ENCODE measurements at regions not wholly inside any gene's neighbourhood (a gene's known extent, or its start where the extent isn't known, plus 50 kb on each side); places are given as distances from the start of the nearest gene placed in this dataset.

DNA sequence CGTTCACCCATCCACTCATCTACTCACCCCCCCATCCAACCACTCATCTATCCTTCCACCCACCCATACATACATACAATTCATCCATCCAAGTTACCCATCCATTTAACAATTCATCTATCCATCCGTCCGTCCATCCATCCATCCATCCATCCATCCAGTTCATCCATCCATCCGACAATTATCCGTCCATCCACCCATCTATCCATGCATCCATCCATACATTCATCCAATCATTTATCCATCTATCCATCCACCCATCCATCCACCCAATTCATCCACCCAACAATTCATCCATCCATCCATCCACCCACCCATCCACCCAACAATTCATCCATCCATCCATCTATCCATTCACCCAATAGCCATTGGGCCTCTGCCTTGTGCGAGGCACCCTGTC lies 173.2 kb upstream of the MVB12B start:
- H3K4me3 Mint-ChIP-seq = no peak overlapping the region
- no peak overlapping the region for H3K27ac Mint-ChIP-seq
- H3K9me3 Mint-ChIP-seq = no peaks in the 10 kb centered on the region
- H3K4me1 Mint-ChIP-seq = no peaks in the 10 kb centered on the region
- ATAC-seq (replicated peaks) = no peak
- no peaks in the 10 kb centered on the region for H3K36me3 Mint-ChIP-seq (ENCODE audit: low read depth)
- H3K27me3 Mint-ChIP-seq = peaks cover 16% of the 10 kb centered on the region

GRCh38 chr9:126154182-126154827 lies 172.3 kb upstream of the MVB12B start:
- H3K27ac Mint-ChIP-seq = no peak overlapping the region
- no peak for ATAC-seq (replicated peaks)
- no peak overlapping the region for H3K4me3 Mint-ChIP-seq
- H3K36me3 Mint-ChIP-seq (ENCODE audit: low read depth) = no peaks in the 10 kb centered on the region
- H3K4me1 Mint-ChIP-seq = no peaks in the 10 kb centered on the region
- H3K27me3 Mint-ChIP-seq = peaks cover 17% of the 10 kb centered on the region
- no peaks in the 10 kb centered on the region for H3K9me3 Mint-ChIP-seq

DNA sequence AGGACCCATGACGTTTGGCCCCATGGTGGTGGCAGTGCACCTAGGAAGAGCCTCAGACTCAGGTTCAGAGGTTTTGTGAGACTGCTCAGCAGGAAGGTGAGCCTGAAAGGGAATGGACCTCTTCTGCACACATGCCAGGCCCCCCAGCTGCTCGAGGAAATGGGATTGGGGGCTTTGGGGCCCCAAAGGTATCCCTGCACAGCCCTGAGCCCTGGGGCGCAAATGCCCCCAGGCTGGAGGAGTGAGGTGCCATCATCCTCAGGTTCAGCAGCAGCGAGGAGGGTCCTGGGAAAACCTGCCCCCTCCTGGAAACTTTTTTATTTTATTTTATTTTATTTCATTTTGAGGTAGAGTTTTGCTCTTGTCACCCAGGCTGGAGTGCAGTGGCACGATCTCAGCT lies 171.8 kb upstream of the MVB12B start:
- no peak overlapping the region for H3K27ac Mint-ChIP-seq
- no peak for ATAC-seq (replicated peaks)
- no peaks in the 10 kb centered on the region for H3K36me3 Mint-ChIP-seq (ENCODE audit: low read depth)

DNA sequence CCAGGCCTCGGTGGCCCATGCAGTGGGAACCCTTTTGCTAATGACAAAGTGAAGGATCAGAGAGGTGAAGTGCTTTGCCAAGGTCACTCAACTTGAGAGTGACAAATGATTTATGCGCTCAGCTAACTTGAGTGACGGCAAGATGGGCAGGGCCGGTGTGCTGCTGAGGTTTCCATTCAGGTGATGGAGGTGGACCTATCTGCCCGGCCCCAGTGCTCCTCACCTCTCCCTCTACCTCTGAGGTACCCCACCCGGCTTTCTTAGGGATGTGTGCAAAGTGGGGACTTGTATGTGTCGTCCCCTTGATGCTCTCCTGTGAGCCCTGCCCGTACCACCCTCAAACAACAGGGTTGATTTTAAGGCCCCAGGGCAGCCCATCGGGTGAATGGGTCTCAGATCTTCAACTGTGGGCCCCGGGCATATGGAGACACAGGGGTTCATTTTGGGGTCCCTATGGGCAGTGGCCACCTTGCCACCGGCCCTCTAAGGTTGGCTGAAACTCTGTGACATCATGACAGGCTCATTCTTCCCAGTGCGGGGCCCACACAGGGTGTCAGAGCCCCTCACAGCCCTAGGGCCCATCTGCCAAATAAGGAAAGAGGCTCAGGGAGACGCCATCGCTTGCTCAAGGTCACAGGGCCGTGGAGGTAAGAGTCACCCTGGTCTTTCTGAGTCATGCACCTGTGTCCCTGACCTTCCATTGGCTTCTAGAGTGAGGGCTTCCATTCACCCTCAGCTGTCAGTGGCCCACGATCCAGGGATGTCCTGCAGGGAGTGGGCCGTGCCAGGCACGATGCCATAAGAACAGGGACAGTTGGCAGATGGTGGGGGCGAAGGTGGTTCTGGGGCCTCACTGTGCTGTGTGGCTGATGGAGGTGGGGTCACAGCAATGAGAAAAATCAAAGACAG lies 170.6 kb upstream of the MVB12B start:
- ATAC-seq (replicated peaks) = no peak
- no peaks in the 10 kb centered on the region for H3K36me3 Mint-ChIP-seq (ENCODE audit: low read depth)
- H3K27ac Mint-ChIP-seq = no peak overlapping the region
- H3K9me3 Mint-ChIP-seq = no peaks in the 10 kb centered on the region
- no peak overlapping the region for H3K4me3 Mint-ChIP-seq
- peaks cover 20% of the 10 kb centered on the region for H3K27me3 Mint-ChIP-seq
- H3K4me1 Mint-ChIP-seq = no peaks in the 10 kb centered on the region

More for the DNA sequence above, 171.8 kb upstream of the MVB12B start:
- H3K4me3 Mint-ChIP-seq = no peak overlapping the region
- H3K9me3 Mint-ChIP-seq = no peaks in the 10 kb centered on the region
- no peaks in the 10 kb centered on the region for H3K4me1 Mint-ChIP-seq
- H3K27me3 Mint-ChIP-seq = peaks cover 20% of the 10 kb centered on the region

DNA sequence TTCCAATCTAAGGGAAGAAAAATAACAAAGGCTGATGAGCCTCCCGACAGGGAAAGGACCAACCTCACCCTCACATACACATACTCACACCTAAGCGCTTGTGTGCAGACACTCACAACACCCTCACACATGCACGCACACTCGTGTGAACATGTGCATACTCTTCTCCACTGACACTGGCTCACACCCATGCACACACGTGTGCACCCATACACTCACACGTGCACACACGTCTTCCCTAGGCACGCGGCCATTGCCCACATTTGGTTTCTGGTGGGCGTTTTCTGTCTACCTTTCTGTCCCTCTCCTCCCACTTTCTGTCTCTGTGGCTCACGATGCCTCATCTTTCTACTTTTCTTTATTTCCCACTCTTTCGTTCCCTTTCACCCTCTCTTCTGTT lies 169.7 kb upstream of the MVB12B start:
- Mint-ChIP-seq H3K4me3 (no peak overlapping the region), H3K27ac (no peak overlapping the region), H3K36me3 (ENCODE audit: low read depth) (no peaks in the 10 kb centered on the region), H3K27me3 (peaks cover 20% of the 10 kb centered on the region), H3K9me3 (no peaks in the 10 kb centered on the region), H3K4me1 (no peaks in the 10 kb centered on the region)
- no peak for ATAC-seq (replicated peaks)

GRCh38 chr9:126157423-126157822 lies 169.2 kb upstream of the MVB12B start:
- H3K36me3 Mint-ChIP-seq (ENCODE audit: low read depth) = no peaks in the 10 kb centered on the region
- H3K4me1 Mint-ChIP-seq = no peaks in the 10 kb centered on the region
- ATAC-seq (replicated peaks) = no peak
- no peak overlapping the region for H3K27ac Mint-ChIP-seq
- H3K27me3 Mint-ChIP-seq = peaks cover 20% of the 10 kb centered on the region
- no peak overlapping the region for H3K4me3 Mint-ChIP-seq
- H3K9me3 Mint-ChIP-seq = no peaks in the 10 kb centered on the region

DNA sequence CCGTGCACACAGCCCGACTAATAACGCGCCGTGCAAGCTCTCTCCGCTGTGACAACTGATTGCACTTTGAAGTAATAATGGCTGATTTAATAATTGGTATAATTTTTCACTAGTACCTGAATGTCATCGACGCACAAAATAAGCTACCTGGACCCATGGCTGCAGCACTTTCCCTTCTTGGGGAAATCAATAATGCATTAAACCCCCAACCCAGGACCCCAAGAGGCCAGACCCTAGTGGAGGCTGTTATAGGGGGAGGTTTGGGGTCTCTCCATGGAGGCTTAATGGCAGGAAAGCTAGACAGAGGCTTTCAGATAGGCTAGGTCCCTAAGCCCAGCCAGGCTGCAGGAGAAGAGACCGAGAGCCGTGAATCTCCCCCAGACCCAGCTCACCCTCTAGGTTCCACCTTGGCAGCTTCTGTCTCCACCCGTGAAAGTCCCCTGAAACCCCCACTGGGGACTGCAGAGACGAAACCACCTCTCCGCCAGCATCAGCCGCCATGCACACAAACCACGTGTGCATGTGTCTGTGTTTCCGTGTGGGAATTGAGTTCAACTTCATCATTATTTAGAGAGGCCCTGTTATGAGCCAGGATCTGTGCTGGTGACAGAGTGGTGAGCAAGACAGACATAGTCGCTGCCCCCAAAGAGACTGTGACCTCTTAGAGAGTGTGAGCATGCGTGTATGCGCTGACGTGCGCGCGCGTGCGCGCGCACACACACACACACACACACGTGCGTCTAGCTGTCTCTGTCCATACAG lies 168.6 kb upstream of the MVB12B start:
- H3K27me3 Mint-ChIP-seq = peaks cover 20% of the 10 kb centered on the region
- no peak overlapping the region for H3K4me3 Mint-ChIP-seq

GRCh38 chr9:126158588-126159429 lies 167.8 kb upstream of the MVB12B start:
- Mint-ChIP-seq H3K4me1 (no peaks in the 10 kb centered on the region), H3K4me3 (no peak overlapping the region), H3K27me3 (peaks cover 16% of the 10 kb centered on the region), H3K36me3 (ENCODE audit: low read depth) (no peaks in the 10 kb centered on the region), H3K9me3 (no peaks in the 10 kb centered on the region), H3K27ac (no peak overlapping the region)
- no peak for ATAC-seq (replicated peaks)

More for the DNA sequence above, 168.6 kb upstream of the MVB12B start:
- no peaks in the 10 kb centered on the region for H3K9me3 Mint-ChIP-seq
- no peak overlapping the region for H3K27ac Mint-ChIP-seq
- ATAC-seq (replicated peaks) = no peak
- no peaks in the 10 kb centered on the region for H3K4me1 Mint-ChIP-seq
- no peaks in the 10 kb centered on the region for H3K36me3 Mint-ChIP-seq (ENCODE audit: low read depth)

DNA sequence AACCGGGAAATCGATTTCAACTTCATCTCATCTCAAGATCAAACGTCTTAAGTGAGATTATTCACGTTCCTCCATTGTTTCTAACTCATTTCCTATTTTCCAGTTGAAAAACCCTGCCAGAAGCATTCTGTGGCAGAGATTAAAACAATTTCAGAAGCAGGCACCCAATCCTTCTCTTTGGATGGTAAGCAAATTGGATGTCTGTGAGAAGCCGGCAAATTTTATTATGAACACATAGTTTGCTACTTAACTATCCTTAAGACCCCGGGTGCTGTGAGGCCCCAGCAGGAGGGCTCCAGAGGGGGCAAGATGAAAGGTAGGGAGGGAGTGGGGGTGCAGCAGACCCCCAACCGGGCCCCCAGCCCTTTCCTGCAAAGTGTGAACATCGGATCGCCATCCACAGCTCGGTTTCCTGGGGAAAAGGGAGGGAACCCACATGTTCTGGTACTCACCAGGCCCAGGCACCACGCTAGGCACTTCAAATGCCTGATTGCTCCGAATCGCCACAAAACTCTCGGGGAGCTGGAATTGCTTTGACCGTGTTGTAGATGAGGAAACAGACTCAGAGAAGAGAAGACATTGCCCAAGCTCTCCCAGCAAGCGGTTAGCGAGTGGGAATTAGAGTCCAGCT lies 167.1 kb upstream of the MVB12B start:
- H3K4me1 Mint-ChIP-seq = no peaks in the 10 kb centered on the region

DNA sequence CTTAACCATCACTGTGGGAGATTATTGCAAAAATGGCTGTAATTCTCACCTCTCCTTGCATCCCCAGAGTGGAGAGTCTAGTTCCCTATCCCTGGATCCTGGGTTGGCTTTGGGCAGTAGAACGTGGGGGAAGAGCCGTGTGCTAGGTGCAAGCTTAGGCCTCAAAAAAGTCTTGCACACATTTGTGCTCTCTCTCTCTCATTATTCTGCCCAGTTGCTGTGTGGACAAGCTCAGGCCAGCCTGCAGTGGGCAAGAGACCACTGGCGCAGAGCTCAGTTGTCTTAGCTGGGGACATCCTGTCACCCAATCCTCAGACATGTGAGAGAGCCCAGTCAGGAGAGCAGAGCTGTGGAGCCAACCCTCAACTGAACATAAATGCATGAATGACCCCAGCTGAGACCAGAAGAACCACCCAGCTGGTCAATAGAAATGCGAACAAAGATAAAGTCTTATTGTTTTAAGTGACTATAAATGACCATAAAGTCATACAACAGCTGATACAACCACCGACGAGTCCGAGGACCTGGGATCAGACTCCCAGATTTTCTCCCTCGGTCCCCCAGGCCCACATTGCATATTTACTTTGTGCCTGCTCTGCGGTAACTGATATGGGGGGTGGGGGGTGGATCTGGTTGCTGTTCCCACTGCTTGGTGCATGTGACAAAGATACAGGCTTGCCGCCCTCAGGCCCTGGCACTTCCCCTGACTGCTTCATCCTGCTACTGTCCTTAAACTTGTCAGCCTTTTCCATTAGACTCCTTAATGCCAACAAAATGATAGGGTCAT lies 166.4 kb upstream of the MVB12B start:
- Mint-ChIP-seq H3K27me3 (peaks cover 19% of the 10 kb centered on the region), H3K4me1 (no peaks in the 10 kb centered on the region), H3K36me3 (ENCODE audit: low read depth) (no peaks in the 10 kb centered on the region), H3K4me3 (no peak overlapping the region), H3K9me3 (no peaks in the 10 kb centered on the region), H3K27ac (no peak overlapping the region)
- ATAC-seq (replicated peaks) = no peak

More for the DNA sequence above, 167.1 kb upstream of the MVB12B start:
- no peak for ATAC-seq (replicated peaks)
- Mint-ChIP-seq H3K27me3 (peaks cover 16% of the 10 kb centered on the region), H3K9me3 (no peaks in the 10 kb centered on the region), H3K36me3 (ENCODE audit: low read depth) (no peaks in the 10 kb centered on the region), H3K4me3 (no peak overlapping the region), H3K27ac (no peak overlapping the region)

DNA sequence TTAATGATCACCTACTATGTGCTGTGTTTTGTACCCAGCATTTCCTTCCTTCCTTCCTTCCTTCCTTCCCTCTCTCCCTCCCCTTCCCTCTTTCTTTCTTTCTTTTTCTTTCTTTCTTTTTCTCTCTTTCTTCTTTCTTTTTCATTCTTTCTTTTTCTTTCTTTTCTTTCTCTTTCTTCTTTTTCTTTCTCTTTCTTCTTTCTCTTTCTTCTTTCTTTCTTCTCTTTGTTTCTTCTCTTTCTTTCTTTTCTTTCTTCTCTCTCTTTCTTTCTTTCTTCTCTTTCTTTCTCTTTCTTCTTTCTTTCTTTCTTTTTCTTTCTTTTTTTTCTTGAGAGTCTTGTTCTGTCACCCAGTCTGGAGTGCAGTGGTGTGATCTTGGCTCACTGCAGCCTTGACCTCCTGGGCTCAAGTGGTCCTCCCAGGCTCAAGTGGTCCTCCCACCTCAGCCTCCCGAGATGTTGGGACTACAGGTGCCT lies 165.7 kb upstream of the MVB12B start:
- ATAC-seq (replicated peaks) = no peak
- Mint-ChIP-seq H3K36me3 (ENCODE audit: low read depth) (no peaks in the 10 kb centered on the region), H3K27ac (no peak overlapping the region), H3K4me3 (no peak overlapping the region), H3K9me3 (no peaks in the 10 kb centered on the region), H3K4me1 (no peaks in the 10 kb centered on the region), H3K27me3 (peaks cover 20% of the 10 kb centered on the region)

DNA sequence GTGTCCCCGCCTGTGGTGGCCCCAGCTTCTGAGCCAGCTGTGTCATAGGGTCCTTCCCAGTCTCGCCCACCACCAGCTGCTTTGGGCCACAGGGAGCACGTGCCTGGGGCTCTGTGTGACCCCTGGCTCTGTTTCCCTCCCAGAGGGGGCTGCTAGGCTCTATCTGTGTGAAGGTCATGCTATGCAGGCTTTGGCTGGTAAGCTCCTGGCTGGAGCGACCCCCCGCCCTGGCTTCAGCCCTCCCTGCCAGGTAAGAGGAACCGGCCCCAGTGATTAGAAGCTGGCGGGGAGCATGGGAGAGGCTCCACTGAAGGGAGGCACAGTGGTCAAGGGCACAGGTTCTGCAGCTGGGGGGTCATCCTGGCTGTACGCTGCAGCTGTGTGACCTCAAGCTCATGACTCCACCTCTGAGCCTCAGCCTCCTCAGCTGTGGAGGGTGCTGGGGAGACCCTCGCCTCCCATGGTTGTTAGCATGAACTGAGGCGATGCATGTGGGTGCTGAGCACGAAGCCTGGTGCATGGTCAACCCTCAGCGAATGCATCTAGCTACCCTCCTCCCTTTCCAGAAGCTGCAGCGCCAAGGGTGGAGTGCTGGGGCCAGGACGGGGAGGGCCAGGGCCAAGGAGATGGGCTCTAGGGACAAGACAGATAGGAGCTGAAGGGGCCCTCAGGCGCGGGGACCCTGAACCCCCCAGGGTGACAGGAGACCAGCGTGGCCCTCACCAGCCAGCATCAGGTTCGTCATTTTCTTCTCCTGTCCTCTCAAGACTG lies 163.8 kb upstream of the MVB12B start:
- no peak overlapping the region for H3K4me3 Mint-ChIP-seq
- no peak overlapping the region for H3K27ac Mint-ChIP-seq
- no peaks in the 10 kb centered on the region for H3K36me3 Mint-ChIP-seq (ENCODE audit: low read depth)
- H3K27me3 Mint-ChIP-seq = peaks cover 25% of the 10 kb centered on the region
- no peaks in the 10 kb centered on the region for H3K9me3 Mint-ChIP-seq
- ATAC-seq (replicated peaks) = no peak
- H3K4me1 Mint-ChIP-seq = no peaks in the 10 kb centered on the region
